ENCODE measurements at regions not wholly inside any gene's neighbourhood (a gene's known extent, or its start where the extent isn't known, plus 50 kb on each side); places are given as distances from the start of the nearest gene placed in this dataset.

DNA sequence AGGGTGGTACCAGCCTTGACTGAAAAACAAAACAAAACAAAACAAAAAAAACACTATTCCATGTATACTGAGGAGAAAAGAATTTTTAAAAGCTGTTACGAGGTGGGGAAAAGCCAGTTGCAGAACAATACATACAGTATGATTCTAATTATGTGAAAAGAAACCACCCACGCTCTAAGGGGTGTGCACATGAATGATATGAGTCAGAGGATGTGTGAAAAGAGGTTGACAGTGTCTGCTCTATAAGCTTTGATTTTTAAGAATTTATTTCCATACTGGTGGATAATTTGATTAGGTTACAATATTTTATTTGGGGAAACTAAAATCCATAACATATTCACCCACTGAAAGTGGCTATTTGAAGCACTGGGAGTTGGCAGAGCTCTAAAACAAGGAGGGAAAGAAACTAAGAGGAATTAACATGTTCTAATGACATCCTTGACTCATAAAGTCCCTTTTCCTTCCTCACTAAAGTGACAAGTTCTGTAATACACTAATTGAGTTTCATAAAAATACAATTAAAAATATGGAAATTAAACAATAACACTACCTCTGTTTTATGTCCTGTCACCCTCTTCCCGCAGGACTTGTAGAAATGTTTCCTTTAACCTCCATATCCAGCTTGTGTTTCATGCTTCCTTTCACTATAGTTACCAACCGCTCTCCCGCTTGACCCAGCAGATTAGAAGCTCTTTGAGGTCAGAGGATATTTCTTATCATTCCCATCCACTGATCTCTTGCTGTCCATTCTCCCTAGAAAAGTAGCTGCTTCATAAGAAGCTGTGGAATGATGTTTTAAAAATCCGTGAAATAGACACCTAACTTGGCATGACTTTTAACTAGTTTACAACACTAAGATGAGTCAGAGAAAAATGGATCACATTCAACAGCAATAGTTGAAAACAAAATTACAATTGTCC, 118.6 kb upstream of the CCDC28A start:
- TF ChIP-seq SIN3A (IDR thresholded peaks at IDR 0.05; ENCODE audit: borderline replicate concordance, insufficient read depth, low read length) (peak; percentile 33; the same call in 1 of the 2 replicates), POLR2AphosphoS5 (IDR thresholded peaks at IDR 0.05; ENCODE audit: low read depth, low read length) (no peak), FOXP2 (optimal IDR thresholded peaks at IDR 0.05; ENCODE audit: borderline replicate concordance, extremely low read depth, extremely low read length, insufficient read depth) (no peak)
- TF ChIP-seq, protein P1, sequence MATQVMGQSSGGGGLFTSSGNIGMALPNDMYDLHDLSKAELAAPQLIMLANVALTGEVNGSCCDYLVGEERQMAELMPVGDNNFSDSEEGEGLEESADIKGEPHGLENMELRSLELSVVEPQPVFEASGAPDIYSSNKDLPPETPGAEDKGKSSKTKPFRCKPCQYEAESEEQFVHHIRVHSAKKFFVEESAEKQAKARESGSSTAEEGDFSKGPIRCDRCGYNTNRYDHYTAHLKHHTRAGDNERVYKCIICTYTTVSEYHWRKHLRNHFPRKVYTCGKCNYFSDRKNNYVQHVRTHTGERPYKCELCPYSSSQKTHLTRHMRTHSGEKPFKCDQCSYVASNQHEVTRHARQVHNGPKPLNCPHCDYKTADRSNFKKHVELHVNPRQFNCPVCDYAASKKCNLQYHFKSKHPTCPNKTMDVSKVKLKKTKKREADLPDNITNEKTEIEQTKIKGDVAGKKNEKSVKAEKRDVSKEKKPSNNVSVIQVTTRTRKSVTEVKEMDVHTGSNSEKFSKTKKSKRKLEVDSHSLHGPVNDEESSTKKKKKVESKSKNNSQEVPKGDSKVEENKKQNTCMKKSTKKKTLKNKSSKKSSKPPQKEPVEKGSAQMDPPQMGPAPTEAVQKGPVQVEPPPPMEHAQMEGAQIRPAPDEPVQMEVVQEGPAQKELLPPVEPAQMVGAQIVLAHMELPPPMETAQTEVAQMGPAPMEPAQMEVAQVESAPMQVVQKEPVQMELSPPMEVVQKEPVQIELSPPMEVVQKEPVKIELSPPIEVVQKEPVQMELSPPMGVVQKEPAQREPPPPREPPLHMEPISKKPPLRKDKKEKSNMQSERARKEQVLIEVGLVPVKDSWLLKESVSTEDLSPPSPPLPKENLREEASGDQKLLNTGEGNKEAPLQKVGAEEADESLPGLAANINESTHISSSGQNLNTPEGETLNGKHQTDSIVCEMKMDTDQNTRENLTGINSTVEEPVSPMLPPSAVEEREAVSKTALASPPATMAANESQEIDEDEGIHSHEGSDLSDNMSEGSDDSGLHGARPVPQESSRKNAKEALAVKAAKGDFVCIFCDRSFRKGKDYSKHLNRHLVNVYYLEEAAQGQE (IDR thresholded peaks at IDR 0.05; ENCODE audit: insufficient read depth in 1 of 2, low read depth in 2 of 2, low read length in 2 of 2) = no peak

All from PFSK-1 (cell line).